Ovary (tissue), 3 donors: ENCODE measurements at regions not wholly inside any gene's neighbourhood (a gene's known extent, or its start where the extent isn't known, plus 50 kb on each side); places are given as distances from the start of the nearest gene placed in this dataset.

ENCODE experiments used
- CTCF ChIP-seq, 3 donors: fragments of 450-650 bp in 2 of 3; fragments of 200-600 bp in 1 of 3; IDR thresholded peaks; one replicate each; pipeline versions ENCODE4 v1.5.1 to v1.8.0; 2016 to 2022; ENCODE audit warnings: antibody characterized with exemption in 3 of 3, mild to moderate bottlenecking in 1 of 3
- POLR2A ChIP-seq: fragments of 450-650 bp; IDR thresholded peaks from one replicate; pipeline ENCODE4 v1.6.1; 2017; ENCODE audit warnings: antibody characterized with exemption, mild to moderate bottlenecking, moderate library complexity
- donor health status: DM: no; HTN: no; CAD: no.

GRCh38 chr1:172898866-172899265, 151.9 kb downstream of the TNFSF18 start:
- TF ChIP-seq CTCF (IDR thresholded peaks at IDR 0.05) = no peak
- TF ChIP-seq POLR2A = no peak
